ENCODE measurements at regions not wholly inside any gene's neighbourhood (a gene's known extent, or its start where the extent isn't known, plus 50 kb on each side); places are given as distances from the start of the nearest gene placed in this dataset.

GRCh38 chr10:63769367-63769766, 248.2 kb downstream of the REEP3 start:
- intact Hi-C loops (cut with micrococcal nuclease; ENCODE audit: unreplicated experiment): loop anchor here (5.0 kb wide), 1 partner anchor 502 kb away; no protein-coding TSS in a partner anchor
- Mint-ChIP-seq H3K27me3 (ENCODE audit: insufficient read depth, unreplicated experiment) (peaks cover 3% of the 10 kb centered on the region), H3K4me1 (ENCODE audit: low read depth, unreplicated experiment) (peaks cover 32% of the 10 kb centered on the region), H3K27ac (ENCODE audit: unreplicated experiment) (no peak overlapping the region), H3K9me3 (ENCODE audit: unreplicated experiment) (no peaks in the 10 kb centered on the region), H3K36me3 (ENCODE audit: insufficient read depth, unreplicated experiment) (no peaks in the 10 kb centered on the region), H3K4me3 (ENCODE audit: unreplicated experiment) (no peak overlapping the region)
- peaks cover 20% of the 10 kb centered on the region for H3K4me1 ChIP-seq
- H3K36me3 ChIP-seq (ENCODE audit: control insufficient read depth, insufficient read depth, low read length): no peaks in the 10 kb centered on the region
- BruUV-seq (replicated peaks): no TSS peak
- ChIA-PET POLR2A (no interaction called here), CTCF (interaction anchor here (5.2 kb wide), 1 partner anchor 48 kb away, joined by 67 read pairs; no protein-coding TSS in a partner anchor)
- H3K27me3 ChIP-seq (replicated peaks; ENCODE audit: control insufficient read depth, insufficient read depth, low read length): no peaks in the 10 kb centered on the region
- TF ChIP-seq, protein P1, sequence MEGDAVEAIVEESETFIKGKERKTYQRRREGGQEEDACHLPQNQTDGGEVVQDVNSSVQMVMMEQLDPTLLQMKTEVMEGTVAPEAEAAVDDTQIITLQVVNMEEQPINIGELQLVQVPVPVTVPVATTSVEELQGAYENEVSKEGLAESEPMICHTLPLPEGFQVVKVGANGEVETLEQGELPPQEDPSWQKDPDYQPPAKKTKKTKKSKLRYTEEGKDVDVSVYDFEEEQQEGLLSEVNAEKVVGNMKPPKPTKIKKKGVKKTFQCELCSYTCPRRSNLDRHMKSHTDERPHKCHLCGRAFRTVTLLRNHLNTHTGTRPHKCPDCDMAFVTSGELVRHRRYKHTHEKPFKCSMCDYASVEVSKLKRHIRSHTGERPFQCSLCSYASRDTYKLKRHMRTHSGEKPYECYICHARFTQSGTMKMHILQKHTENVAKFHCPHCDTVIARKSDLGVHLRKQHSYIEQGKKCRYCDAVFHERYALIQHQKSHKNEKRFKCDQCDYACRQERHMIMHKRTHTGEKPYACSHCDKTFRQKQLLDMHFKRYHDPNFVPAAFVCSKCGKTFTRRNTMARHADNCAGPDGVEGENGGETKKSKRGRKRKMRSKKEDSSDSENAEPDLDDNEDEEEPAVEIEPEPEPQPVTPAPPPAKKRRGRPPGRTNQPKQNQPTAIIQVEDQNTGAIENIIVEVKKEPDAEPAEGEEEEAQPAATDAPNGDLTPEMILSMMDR (IDR thresholded peaks at IDR 0.05; ENCODE audit: insufficient read depth in 1 of 2, low read depth in 1 of 2, low read length in 1 of 2, severe bottlenecking in 1 of 2, unreplicated experiment in 1 of 2): no peak
- H3K4me3 ChIP-seq (ENCODE audit: low read depth, low read length): no peak overlapping the region
- DNase-seq: no peak
- no peaks in the 10 kb centered on the region for H3K9me3 ChIP-seq

DNA sequence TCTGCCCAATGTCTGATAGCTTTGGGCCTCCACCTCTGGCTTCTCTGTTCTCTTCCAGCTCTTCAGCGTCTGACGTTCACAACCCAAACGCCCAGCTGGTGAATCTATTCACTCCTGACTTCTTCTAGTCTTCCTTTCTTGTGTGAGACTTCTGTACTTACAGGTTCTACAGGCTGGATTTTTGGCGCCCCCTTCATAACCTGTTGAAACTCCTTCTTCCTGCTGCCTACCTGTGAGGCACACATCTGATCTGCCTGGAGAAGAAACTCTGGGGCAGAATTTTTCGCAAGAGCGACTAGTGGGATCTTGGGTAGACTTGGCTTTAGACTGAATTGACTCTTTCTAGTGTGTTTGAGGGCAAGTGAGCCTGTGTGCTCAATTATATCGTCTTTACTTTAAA, 249.3 kb downstream of the REEP3 start:
- POLR2A ChIA-PET: no interaction called here

GRCh38 chr10:63772491-63772890, 251.3 kb downstream of the REEP3 start:
- H3K27me3 ChIP-seq (replicated peaks; ENCODE audit: control insufficient read depth, insufficient read depth, low read length): no peaks in the 10 kb centered on the region
- H3K27me3 Mint-ChIP-seq (ENCODE audit: insufficient read depth, unreplicated experiment): peaks cover 3% of the 10 kb centered on the region
- BruUV-seq (replicated peaks): no TSS peak
- CTCF ChIA-PET: no interaction called here
- H3K4me3 Mint-ChIP-seq (ENCODE audit: unreplicated experiment): no peak overlapping the region
- TF ChIP-seq, protein P1 (IDR thresholded peaks at IDR 0.05; ENCODE audit: insufficient read depth in 1 of 2, low read depth in 1 of 2, low read length in 1 of 2, severe bottlenecking in 1 of 2, unreplicated experiment in 1 of 2): no peak
- H3K27ac Mint-ChIP-seq (ENCODE audit: unreplicated experiment): no peak overlapping the region
- H3K9me3 Mint-ChIP-seq (ENCODE audit: unreplicated experiment): no peaks in the 10 kb centered on the region
- POLR2A ChIA-PET: no interaction called here
- DNase-seq: no peak
- H3K4me1 ChIP-seq: peaks cover under 1% of the 10 kb centered on the region
- H3K36me3 ChIP-seq (ENCODE audit: control insufficient read depth, insufficient read depth, low read length): no peaks in the 10 kb centered on the region
- no peak overlapping the region for H3K4me3 ChIP-seq (ENCODE audit: low read depth, low read length)
- H3K36me3 Mint-ChIP-seq (ENCODE audit: insufficient read depth, unreplicated experiment): no peaks in the 10 kb centered on the region
- intact Hi-C loops (cut with micrococcal nuclease; ENCODE audit: unreplicated experiment): no loop called here
- H3K4me1 Mint-ChIP-seq (ENCODE audit: low read depth, unreplicated experiment): peaks cover 16% of the 10 kb centered on the region
- H3K9me3 ChIP-seq: no peaks in the 10 kb centered on the region

More for the DNA sequence above, 249.3 kb downstream of the REEP3 start:
- BruUV-seq (replicated peaks): no TSS peak
- no peak overlapping the region for H3K4me3 ChIP-seq (ENCODE audit: low read depth, low read length)
- peaks cover 20% of the 10 kb centered on the region for H3K4me1 ChIP-seq
- peaks cover 32% of the 10 kb centered on the region for H3K4me1 Mint-ChIP-seq (ENCODE audit: low read depth, unreplicated experiment)
- DNase-seq: peak in 1 of 2 experiments; percentile 47
- no peaks in the 10 kb centered on the region for H3K27me3 ChIP-seq (replicated peaks; ENCODE audit: control insufficient read depth, insufficient read depth, low read length)
- TF ChIP-seq, protein P1 (IDR thresholded peaks at IDR 0.05; ENCODE audit: insufficient read depth in 1 of 2, low read depth in 1 of 2, low read length in 1 of 2, severe bottlenecking in 1 of 2, unreplicated experiment in 1 of 2): peak; percentile 9 to 17
- H3K27ac Mint-ChIP-seq (ENCODE audit: unreplicated experiment): no peak overlapping the region
- no peaks in the 10 kb centered on the region for H3K36me3 Mint-ChIP-seq (ENCODE audit: insufficient read depth, unreplicated experiment)
- CTCF ChIA-PET: interaction anchor here (1.3 to 5.2 kb wide), 2 partner anchors 49 kb away, joined by 3 to 67 read pairs; no protein-coding TSS in a partner anchor
- intact Hi-C loops (cut with micrococcal nuclease; ENCODE audit: unreplicated experiment): no loop called here
- peaks cover 3% of the 10 kb centered on the region for H3K27me3 Mint-ChIP-seq (ENCODE audit: insufficient read depth, unreplicated experiment)
- H3K9me3 ChIP-seq: no peaks in the 10 kb centered on the region
- no peaks in the 10 kb centered on the region for H3K36me3 ChIP-seq (ENCODE audit: control insufficient read depth, insufficient read depth, low read length)
- H3K4me3 Mint-ChIP-seq (ENCODE audit: unreplicated experiment): no peak overlapping the region
- no peaks in the 10 kb centered on the region for H3K9me3 Mint-ChIP-seq (ENCODE audit: unreplicated experiment)

Measured in Caco-2 (cell line).